Thyroid gland (tissue), 4 donors: ENCODE measurements at regions not wholly inside any gene's neighbourhood (a gene's known extent, or its start where the extent isn't known, plus 50 kb on each side); places are given as distances from the start of the nearest gene placed in this dataset.

Experiments
- CTCF ChIP-seq, 6 experiments: fragments of 200-600 bp in 3 of 6; fragments of 450-650 bp in 3 of 6; sonication (generic) in 3 of 6; IDR thresholded peaks; one replicate each; pipeline ENCODE4 v1.5.1; 2016 to 2019; ENCODE audit warnings: antibody characterized with exemption in 6 of 6, mild to moderate bottlenecking in 2 of 6, inconsistent platforms in 1 of 6, moderate library complexity in 1 of 6
- POLR2A ChIP-seq, 2 donors: fragments of 450-650 bp; IDR thresholded peaks; one replicate each; pipeline ENCODE4 v1.6.1; 2017; ENCODE audit warnings: antibody characterized with exemption in 2 of 2, mild to moderate bottlenecking in 2 of 2, moderate library complexity in 1 of 2

GRCh38 chr2:138333677-138334076 lies 167.9 kb upstream of the SPOPL start:
- no peak for TF ChIP-seq CTCF (IDR thresholded peaks at IDR 0.05)
- no peak for TF ChIP-seq POLR2A (IDR thresholded peaks at IDR 0.05)
